GM13977 (cell line): ENCODE measurements at regions not wholly inside any gene's neighbourhood (a gene's known extent, or its start where the extent isn't known, plus 50 kb on each side); places are given as distances from the start of the nearest gene placed in this dataset.

ENCODE experiments used
- DNase-seq: peaks from one replicate; pipeline ENCODE4 v3.0.0; 2012; ENCODE audit warnings: low spot score
- in situ Hi-C: fragments of 300-500 bp; cut with MboI; formaldehyde crosslinking; loops from one replicate; pipeline ENCODE4 v1.12.0; 2022; ENCODE audit warnings: low sequenced_read_pairs, low pct_unique_long_range_greater_than_20kb, mixed read lengths, inconsistent platforms; ENCODE audit not compliant: unreplicated experiment
- TF ChIP-seq, protein P1 (sequence below): IDR thresholded peaks from 2 replicates; pipeline ENCODE4 v1.5.1; 2012; ENCODE audit warnings: mild to moderate bottlenecking, control low read depth; ENCODE audit not compliant: insufficient read depth; ENCODE audit errors: extremely low read depth, missing control alignments

DNA sequence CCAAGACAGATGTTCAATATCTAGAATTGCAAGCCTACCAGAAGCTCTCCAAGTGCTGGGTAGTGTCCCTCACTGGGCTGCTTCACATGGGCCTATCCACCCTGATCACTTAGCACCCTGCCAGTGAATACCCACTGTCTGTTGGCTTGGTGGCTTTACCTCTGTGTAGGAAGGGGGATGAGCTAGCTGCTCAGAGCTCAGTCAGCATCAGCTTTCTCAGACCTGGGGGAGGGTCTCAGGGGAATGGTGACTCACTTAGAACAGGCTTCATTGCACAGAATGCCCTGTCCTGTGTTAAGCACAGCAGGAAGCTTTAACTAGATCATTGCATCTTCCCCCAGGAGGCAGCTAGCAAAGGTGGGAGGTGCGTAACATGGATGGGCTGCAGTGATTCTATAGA is 209.8 kb downstream of the PDCD6IP start:
- TF ChIP-seq, protein P1, sequence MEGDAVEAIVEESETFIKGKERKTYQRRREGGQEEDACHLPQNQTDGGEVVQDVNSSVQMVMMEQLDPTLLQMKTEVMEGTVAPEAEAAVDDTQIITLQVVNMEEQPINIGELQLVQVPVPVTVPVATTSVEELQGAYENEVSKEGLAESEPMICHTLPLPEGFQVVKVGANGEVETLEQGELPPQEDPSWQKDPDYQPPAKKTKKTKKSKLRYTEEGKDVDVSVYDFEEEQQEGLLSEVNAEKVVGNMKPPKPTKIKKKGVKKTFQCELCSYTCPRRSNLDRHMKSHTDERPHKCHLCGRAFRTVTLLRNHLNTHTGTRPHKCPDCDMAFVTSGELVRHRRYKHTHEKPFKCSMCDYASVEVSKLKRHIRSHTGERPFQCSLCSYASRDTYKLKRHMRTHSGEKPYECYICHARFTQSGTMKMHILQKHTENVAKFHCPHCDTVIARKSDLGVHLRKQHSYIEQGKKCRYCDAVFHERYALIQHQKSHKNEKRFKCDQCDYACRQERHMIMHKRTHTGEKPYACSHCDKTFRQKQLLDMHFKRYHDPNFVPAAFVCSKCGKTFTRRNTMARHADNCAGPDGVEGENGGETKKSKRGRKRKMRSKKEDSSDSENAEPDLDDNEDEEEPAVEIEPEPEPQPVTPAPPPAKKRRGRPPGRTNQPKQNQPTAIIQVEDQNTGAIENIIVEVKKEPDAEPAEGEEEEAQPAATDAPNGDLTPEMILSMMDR: no peak
- DNase-seq: no peak
- in situ Hi-C loops: no loop called here

DNA sequence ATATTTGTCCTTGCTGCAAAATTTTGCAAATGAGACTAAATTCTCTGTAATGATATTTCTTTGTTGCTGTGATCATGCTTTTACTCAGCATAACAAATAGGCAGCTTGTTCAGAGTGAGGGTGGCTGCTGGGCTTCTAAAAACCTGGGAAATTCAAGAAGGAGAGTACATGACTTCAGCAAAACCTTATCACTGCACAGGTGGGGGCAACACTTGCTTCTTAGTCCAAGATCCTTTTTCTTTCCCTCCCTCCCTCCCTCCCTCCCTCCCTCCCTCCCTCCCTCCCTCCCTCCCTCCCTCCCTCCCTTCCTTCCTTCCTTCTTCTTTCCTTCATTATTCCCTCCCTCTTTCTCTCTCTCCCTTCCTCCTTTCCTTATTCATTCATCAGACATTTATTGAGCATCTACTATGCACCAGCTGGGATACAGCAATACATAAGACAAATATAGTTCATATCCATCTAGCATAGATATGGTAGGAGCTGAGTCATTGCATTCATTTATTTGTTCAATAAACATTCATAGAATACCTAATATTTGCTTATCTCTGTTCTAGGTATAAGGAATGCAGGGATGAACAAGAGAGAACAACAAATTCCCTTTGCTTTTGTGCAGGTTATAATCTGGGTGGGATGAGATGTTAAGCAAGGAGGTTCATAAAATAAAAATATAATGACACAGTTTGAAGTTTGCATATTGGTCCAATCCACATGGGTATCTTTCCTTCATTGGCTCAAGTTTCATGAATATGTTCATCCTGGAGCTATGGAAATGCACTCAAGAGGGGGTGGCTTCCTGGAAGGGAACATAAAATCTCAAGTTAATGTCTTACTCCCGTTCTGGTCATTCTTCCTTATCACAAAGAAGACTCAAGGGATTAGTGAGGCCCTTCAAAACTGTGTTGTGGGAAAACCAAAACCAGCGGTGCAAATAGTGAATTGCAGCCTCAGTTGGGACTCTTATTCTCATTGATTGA is 210.7 kb downstream of the PDCD6IP start:
- no peak for DNase-seq
- TF ChIP-seq, protein P1: no peak
- in situ Hi-C loops: no loop called here

DNA sequence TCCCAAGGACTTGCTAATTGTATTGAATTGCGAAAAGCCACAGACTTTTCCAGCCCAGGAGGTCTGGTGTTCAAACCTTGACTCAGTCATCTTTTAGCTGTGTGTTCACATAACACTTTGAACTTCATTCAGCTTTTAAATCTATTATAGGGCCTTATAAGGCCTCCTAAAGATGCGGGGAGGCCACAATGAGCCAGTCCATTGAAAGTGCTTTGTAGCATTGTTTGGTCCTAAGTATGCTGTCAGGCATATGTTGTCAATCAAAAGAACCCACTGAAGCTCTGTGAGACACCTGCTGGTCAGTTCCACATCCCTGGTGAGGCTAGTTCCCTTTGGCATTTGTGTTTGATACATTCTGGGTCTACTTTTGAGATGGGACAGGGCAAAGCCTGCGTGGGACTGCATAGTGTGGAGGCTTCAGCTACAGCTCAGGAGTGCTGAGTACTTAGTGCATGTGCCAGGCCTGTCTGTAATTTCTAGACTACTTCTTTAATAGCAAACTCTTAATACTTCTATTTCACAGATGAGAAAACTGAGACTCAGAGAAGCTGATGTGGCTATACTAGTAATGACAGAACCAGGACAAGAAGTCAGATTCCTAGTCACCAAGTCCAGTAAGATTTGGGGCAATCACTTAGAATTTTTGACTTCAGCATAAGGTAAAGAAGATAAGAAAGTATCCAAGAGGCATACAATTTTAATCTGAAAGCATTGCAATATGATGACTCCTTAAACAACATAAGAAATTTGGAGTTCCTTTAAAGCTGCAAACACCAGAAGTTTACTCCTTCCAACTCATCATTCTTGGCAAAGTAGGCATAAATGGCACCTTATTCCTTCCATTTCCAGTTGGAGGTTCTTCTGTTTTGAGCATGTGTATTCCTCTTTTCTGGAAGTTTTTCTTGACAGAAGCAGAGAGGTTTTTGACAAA is 213.0 kb downstream of the PDCD6IP start:
- peak; percentile 19 for DNase-seq
- TF ChIP-seq, protein P1: no peak
- in situ Hi-C loops: no loop called here

DNA sequence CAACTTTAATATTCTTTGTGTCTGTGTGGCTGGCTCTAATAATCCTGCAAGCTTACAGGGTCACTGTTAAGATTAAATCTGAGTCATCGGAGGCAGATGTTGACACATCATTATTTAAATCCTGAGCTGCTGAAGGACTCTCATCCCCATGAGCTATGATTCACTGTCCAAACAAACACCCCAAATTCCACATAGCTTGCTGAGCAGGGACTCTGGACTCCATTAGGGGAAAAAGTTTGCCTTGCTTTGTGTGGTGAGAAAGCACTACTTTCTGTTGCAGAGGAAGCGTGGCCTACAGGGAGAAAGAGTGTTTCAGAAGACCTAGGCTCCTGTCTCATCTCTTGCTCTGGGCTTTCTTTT is 213.7 kb downstream of the PDCD6IP start:
- in situ Hi-C loops: no loop called here
- no peak for DNase-seq
- TF ChIP-seq, protein P1: no peak

DNA sequence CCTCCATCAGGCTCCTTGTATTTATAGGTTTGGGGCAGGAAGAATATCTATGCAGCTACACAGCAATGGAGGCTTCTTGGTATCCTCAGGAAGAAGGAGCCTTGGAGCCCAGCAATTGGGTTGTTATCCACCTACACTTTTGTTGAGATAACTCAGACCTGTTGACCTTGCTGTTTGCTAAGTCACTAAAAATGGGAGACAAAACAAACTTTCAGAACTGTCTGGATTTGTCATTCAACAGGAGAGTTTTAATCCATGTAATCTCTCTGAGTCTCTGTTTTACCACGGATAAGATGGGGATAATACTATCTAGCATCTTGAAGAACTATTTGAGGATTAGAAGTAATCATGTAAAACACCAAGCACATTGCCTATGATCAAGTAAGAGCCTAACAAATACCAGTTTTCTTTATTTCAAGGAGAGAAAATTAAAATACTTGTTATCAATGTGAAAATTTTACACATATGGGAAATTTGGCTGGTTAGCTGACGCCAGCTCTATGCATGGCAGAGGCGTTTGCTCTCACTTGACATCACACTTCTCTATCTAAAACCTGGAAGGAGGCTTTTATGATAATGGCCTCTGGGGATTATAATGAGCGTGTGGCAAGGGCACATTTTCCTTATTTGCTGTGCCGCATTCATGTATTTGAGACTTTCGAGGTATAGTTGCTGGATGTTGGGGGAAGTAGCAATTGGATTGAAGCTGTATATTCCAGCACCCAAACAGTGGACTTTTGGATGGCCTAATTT is 215.6 kb downstream of the PDCD6IP start:
- DNase-seq: no peak
- TF ChIP-seq, protein P1: no peak
- in situ Hi-C loops: no loop called here
